ENCODE measurements at regions not wholly inside any gene's neighbourhood (a gene's known extent, or its start where the extent isn't known, plus 50 kb on each side); places are given as distances from the start of the nearest gene placed in this dataset.
A peak's percentile ranks its signal among the peaks of the same experiment; 100 is the strongest.

DNA sequence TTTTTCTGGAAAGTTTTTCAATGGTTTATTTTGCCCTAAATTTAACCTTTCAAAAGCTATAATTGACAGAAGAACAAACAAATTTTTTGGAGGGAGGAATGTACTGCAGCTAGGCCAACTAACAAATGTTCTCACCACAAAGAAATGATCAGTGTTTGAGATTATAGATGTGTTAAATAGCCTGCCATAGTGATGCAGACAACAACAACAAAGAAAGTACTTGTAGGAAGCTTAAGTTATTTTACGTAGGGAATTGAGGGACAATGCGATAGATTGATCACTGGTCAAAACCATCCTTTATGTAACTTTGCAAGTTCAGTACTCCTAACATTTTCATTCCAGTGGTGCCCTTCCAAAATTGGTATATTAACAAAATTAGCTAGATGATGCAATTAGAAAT lies 340.4 kb downstream of the SH3BGRL start:
- FAIRE-seq = no peak
- no peaks in the 10 kb centered on the region for H3K23me2 ChIP-seq (ENCODE audit: low read depth, low read length)
- WGBS, 2 experiments (ENCODE audit: extremely low coverage in 1 of 2, insufficient coverage in 1 of 2, insufficient read length in 1 of 2, insufficient replicate concordance in 2 of 2, low coverage in 1 of 2, low lambda C conversion rate in 2 of 2, missing lambda C conversion rate in 1 of 2) = 82% methylated on average over 2 of the region's 2 CpGs; no CpG with 5 or more reads in 1 of the 2 experiments
- no peak overlapping the region for H4K5ac ChIP-seq (ENCODE audit: insufficient read length, low read depth, low read length)
- ChIA-PET CTCF (ENCODE audit: partially characterized antibody) (no interaction called here), POLR2A (ENCODE audit: partially characterized antibody) (no interaction called here)
- H3K4me1 ChIP-seq (replicated peaks in 1 of 4; ENCODE audit: control insufficient read depth in 3 of 4, insufficient read depth in 4 of 4, low read length in 3 of 4) = no peaks in the 10 kb centered on the region
- H3K23ac ChIP-seq (ENCODE audit: insufficient read length) = no peak overlapping the region
- no peak overlapping the region for H2BK15ac ChIP-seq (ENCODE audit: low read length)
- H3K79me2 ChIP-seq (ENCODE audit: control insufficient read depth in 1 of 2, insufficient read depth in 2 of 2, low read length in 2 of 2) = no peaks in the 10 kb centered on the region
- no peak overlapping the region for H3K27ac ChIP-seq (ENCODE audit: low read depth, low read length)
- no peaks in the 10 kb centered on the region for H3K36me3 ChIP-seq (ENCODE audit: control insufficient read depth in 2 of 4, insufficient read depth in 4 of 4, low read length in 3 of 4)
- H3K9me3 ChIP-seq (ENCODE audit: insufficient read depth in 2 of 2, low read depth in 1 of 2, low read length in 1 of 2) = peaks cover 0 to 4% of the 10 kb centered on the region in 2 experiments; a peak in 2 of 4 replicates
- H2AFZ ChIP-seq (ENCODE audit: low read length) = no peak overlapping the region
- H3K79me1 ChIP-seq (ENCODE audit: low read depth, low read length) = no peaks in the 10 kb centered on the region
- H2BK12ac ChIP-seq (ENCODE audit: low read depth, low read length) = no peak overlapping the region
- no peak overlapping the region for H3K56ac ChIP-seq (replicated peaks; ENCODE audit: insufficient read length, low read depth, low read length)
- H4K91ac ChIP-seq (replicated peaks; ENCODE audit: insufficient read length, low read length) = no peak overlapping the region
- no peak overlapping the region for H3K18ac ChIP-seq (ENCODE audit: extremely low read depth, low read length)
- no peak overlapping the region for H3K4ac ChIP-seq (replicated peaks; ENCODE audit: insufficient read length, low read depth, low read length)
- H3K9ac ChIP-seq (replicated peaks in 1 of 4; ENCODE audit: extremely low read depth in 1 of 4, low read depth in 3 of 4, low read length in 3 of 4) = no peak overlapping the region
- no peak overlapping the region for H3K4me2 ChIP-seq (ENCODE audit: insufficient read depth in 1 of 2, low read depth in 2 of 2, low read length in 2 of 2)
- H2BK120ac ChIP-seq (replicated peaks; ENCODE audit: low read depth, low read length) = no peak overlapping the region
- H2BK5ac ChIP-seq (ENCODE audit: low read depth, low read length) = no peak overlapping the region
- H2BK20ac ChIP-seq (ENCODE audit: low read length) = no peak overlapping the region
- no peaks in the 10 kb centered on the region for H4K20me1 ChIP-seq (replicated peaks in 1 of 2; ENCODE audit: control insufficient read depth in 1 of 2, insufficient read depth in 2 of 2, low read length in 2 of 2)
- no peak overlapping the region for H2AK5ac ChIP-seq (ENCODE audit: low read depth, low read length)
- no peaks in the 10 kb centered on the region for H3K27me3 ChIP-seq (replicated peaks in 1 of 4; ENCODE audit: control insufficient read depth in 3 of 4, extremely low read depth in 1 of 4, insufficient read depth in 3 of 4, low read length in 3 of 4)
- H3K14ac ChIP-seq (ENCODE audit: insufficient read length) = no peak overlapping the region
- no peak for DNase-seq (ENCODE audit: low read depth in 1 of 2, low spot score in 2 of 2)
- no peak overlapping the region for H4K8ac ChIP-seq (ENCODE audit: extremely low read depth, insufficient read depth, low read length)
- H3K4me3 ChIP-seq (ENCODE audit: extremely low read depth in 1 of 4, insufficient read depth in 2 of 4, low read depth in 3 of 4, low read length in 4 of 4) = no peak overlapping the region
- peak; percentile 56 for TF ChIP-seq NANOG (IDR thresholded peaks at IDR 0.05; ENCODE audit: insufficient read depth, low read depth, low read length, poor library complexity, severe bottlenecking)
- no peak for TF ChIP-seq KDM4A (IDR thresholded peaks at IDR 0.05; ENCODE audit: low read depth, low read length, severe bottlenecking)
- TF ChIP-seq SUZ12 (IDR thresholded peaks at IDR 0.05; ENCODE audit: low read length) = no peak
- TF ChIP-seq EP300 (IDR thresholded peaks at IDR 0.05; ENCODE audit: borderline replicate concordance in 1 of 2, low read depth in 2 of 2, low read length in 2 of 2) = 0 out of 3 replicates have a peak, but pooled peaks of 1 of the 2 experiments have one; percentile 10
- no peak for TF ChIP-seq E2F6 (IDR thresholded peaks at IDR 0.05)
- TF ChIP-seq CREB1 (IDR thresholded peaks at IDR 0.05) = no peak
- TF ChIP-seq TCF12 (IDR thresholded peaks at IDR 0.05; ENCODE audit: low read depth, low read length) = no peak
- no peak for TF ChIP-seq YY1 (IDR thresholded peaks at IDR 0.05; ENCODE audit: low read depth, low read length)
- TF ChIP-seq MAX (IDR thresholded peaks at IDR 0.05) = no peak
- TF ChIP-seq HDAC2 (IDR thresholded peaks at IDR 0.05; ENCODE audit: borderline replicate concordance in 1 of 2, low read depth in 2 of 2, low read length in 2 of 2) = no peak
- no peak for TF ChIP-seq ATF2 (IDR thresholded peaks at IDR 0.05; ENCODE audit: low read length)
- TF ChIP-seq POLR2AphosphoS5 (IDR thresholded peaks at IDR 0.05; ENCODE audit: low read depth, low read length) = no peak

All from H1 (cell line).